ENCODE measurements at regions not wholly inside any gene's neighbourhood (a gene's known extent, or its start where the extent isn't known, plus 50 kb on each side); places are given as distances from the start of the nearest gene placed in this dataset.
"Not testable (repeated sequence)": the region's sequence is repeated elsewhere in the genome, so short reads cannot be mapped to it uniquely, and the experiment has no call there.

GRCh38 chrY:18936831-18937230 is 163.3 kb upstream of the HSFY2 start:
- TF ChIP-seq CTCF (IDR thresholded peaks at IDR 0.05; ENCODE audit: insufficient read depth, low read depth, low read length, missing control alignments), result no peak
- no peak overlapping the region for H3K4me3 ChIP-seq (ENCODE audit: low read length)
- peak; percentile 62 for DNase-seq (ENCODE audit: low read depth)

- TF ChIP-seq CTCF (IDR thresholded peaks at IDR 0.05; ENCODE audit: insufficient read depth, low read depth, low read length, missing control alignments), result no peak
- no peak for DNase-seq (ENCODE audit: low read depth)
- no peak overlapping the region for H3K4me3 ChIP-seq (ENCODE audit: low read length)
These were observed 145.7 kb upstream of the HSFY2 start for GRCh38 chrY:18919256-18919655.

GRCh38 chrY:18912846-18913245 is 139.3 kb upstream of the HSFY2 start:
- no peak for TF ChIP-seq CTCF (IDR thresholded peaks at IDR 0.05; ENCODE audit: insufficient read depth, low read depth, low read length, missing control alignments)
- DNase-seq (ENCODE audit: low read depth), result no peak
- H3K4me3 ChIP-seq (ENCODE audit: low read length), result no peak overlapping the region

GRCh38 chrY:18909846-18910245 is 136.3 kb upstream of the HSFY2 start:
- DNase-seq (ENCODE audit: low read depth), result peak; percentile 71
- no peak for TF ChIP-seq CTCF (IDR thresholded peaks at IDR 0.05; ENCODE audit: insufficient read depth, low read depth, low read length, missing control alignments)
- H3K4me3 ChIP-seq (ENCODE audit: low read length), result no peak overlapping the region

- DNase-seq (ENCODE audit: low read depth), result peak; percentile 49
These were observed 132.7 kb upstream of the HSFY2 start for GRCh38 chrY:18906198-18906597.

GRCh38 chrY:18904296-18904695 is 130.8 kb upstream of the HSFY2 start:
- no peak for DNase-seq (ENCODE audit: low read depth)
- H3K4me3 ChIP-seq (ENCODE audit: low read length), result no peak overlapping the region
- TF ChIP-seq CTCF (IDR thresholded peaks at IDR 0.05; ENCODE audit: insufficient read depth, low read depth, low read length, missing control alignments), result no peak

More at GRCh38 chrY:18906198-18906597, 132.7 kb upstream of the HSFY2 start:
- H3K4me3 ChIP-seq (ENCODE audit: low read length), result not testable (repeated sequence)

- TF ChIP-seq CTCF (IDR thresholded peaks at IDR 0.05; ENCODE audit: insufficient read depth, low read depth, low read length, missing control alignments), result no peak
- no peak overlapping the region for H3K4me3 ChIP-seq (ENCODE audit: low read length)
- no peak for DNase-seq (ENCODE audit: low read depth)
These were observed 118.5 kb upstream of the HSFY2 start for GRCh38 chrY:18891994-18892393.

GRCh38 chrY:18889548-18889947 is 116.0 kb upstream of the HSFY2 start:
- no peak for TF ChIP-seq CTCF (IDR thresholded peaks at IDR 0.05; ENCODE audit: insufficient read depth, low read depth, low read length, missing control alignments)
- DNase-seq (ENCODE audit: low read depth), result no peak
- no peak overlapping the region for H3K4me3 ChIP-seq (ENCODE audit: low read length)

Data from epithelial cell of esophagus (primary cell).